ENCODE measurements at regions not wholly inside any gene's neighbourhood (a gene's known extent, or its start where the extent isn't known, plus 50 kb on each side); places are given as distances from the start of the nearest gene placed in this dataset.

- Histone ChIP-seq H3K9me3 (no peaks in the 10 kb centered on the region), H3K4me1 (no peaks in the 10 kb centered on the region), H3K4me2 (no peak overlapping the region), H3K4me3 (no peak overlapping the region), H3K27ac (no peak overlapping the region)
- DNase-seq (ENCODE audit: low read depth in 1 of 2, low spot score in 1 of 2): no peak
- CTCF ChIA-PET: no interaction called here
- no peak for ATAC-seq
- POLR2A ChIA-PET: no interaction called here
- TF ChIP-seq MAFK (IDR thresholded peaks at IDR 0.05; ENCODE audit: partially characterized antibody) (no peak), FOSB (CRISPR knock-in tag; IDR thresholded peaks at IDR 0.05) (no peak), ESRRA (IDR thresholded peaks at IDR 0.05; ENCODE audit: borderline replicate concordance, low read length) (no peak), RNF2 (IDR thresholded peaks at IDR 0.05; ENCODE audit: borderline replicate concordance, low read depth) (no peak), CBX8 (IDR thresholded peaks at IDR 0.05) (no peak), RFX5 (IDR thresholded peaks at IDR 0.05) (no peak), MAZ (IDR thresholded peaks at IDR 0.05; ENCODE audit: borderline replicate concordance, low read depth, low read length) (no peak), POLR2A (IDR thresholded peaks at IDR 0.05; ENCODE audit: low read length) (no peak), EP300 (IDR thresholded peaks at IDR 0.05) (no peak), BCL3 (IDR thresholded peaks at IDR 0.05) (no peak), SREBF2 (IDR thresholded peaks at IDR 0.05) (no peak), FOSL2 (IDR thresholded peaks at IDR 0.05) (no peak), FOSL2 (CRISPR knock-in tag; IDR thresholded peaks at IDR 0.05) (no peak), E2F6 (IDR thresholded peaks at IDR 0.05; ENCODE audit: borderline replicate concordance, low read depth) (no peak), HOXA7 (CRISPR knock-in tag; IDR thresholded peaks at IDR 0.05) (no peak), RARB (CRISPR knock-in tag; IDR thresholded peaks at IDR 0.05) (no peak), EHF (CRISPR knock-in tag; IDR thresholded peaks at IDR 0.05) (no peak)
- TF ChIP-seq, protein P1, sequence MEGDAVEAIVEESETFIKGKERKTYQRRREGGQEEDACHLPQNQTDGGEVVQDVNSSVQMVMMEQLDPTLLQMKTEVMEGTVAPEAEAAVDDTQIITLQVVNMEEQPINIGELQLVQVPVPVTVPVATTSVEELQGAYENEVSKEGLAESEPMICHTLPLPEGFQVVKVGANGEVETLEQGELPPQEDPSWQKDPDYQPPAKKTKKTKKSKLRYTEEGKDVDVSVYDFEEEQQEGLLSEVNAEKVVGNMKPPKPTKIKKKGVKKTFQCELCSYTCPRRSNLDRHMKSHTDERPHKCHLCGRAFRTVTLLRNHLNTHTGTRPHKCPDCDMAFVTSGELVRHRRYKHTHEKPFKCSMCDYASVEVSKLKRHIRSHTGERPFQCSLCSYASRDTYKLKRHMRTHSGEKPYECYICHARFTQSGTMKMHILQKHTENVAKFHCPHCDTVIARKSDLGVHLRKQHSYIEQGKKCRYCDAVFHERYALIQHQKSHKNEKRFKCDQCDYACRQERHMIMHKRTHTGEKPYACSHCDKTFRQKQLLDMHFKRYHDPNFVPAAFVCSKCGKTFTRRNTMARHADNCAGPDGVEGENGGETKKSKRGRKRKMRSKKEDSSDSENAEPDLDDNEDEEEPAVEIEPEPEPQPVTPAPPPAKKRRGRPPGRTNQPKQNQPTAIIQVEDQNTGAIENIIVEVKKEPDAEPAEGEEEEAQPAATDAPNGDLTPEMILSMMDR (IDR thresholded peaks at IDR 0.05): no peak
- TF ChIP-seq, protein P2, sequence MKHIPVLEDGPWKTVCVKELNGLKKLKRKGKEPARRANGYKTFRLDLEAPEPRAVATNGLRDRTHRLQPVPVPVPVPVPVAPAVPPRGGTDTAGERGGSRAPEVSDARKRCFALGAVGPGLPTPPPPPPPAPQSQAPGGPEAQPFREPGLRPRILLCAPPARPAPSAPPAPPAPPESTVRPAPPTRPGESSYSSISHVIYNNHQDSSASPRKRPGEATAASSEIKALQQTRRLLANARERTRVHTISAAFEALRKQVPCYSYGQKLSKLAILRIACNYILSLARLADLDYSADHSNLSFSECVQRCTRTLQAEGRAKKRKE (CRISPR knock-in tag; IDR thresholded peaks at IDR 0.05; ENCODE audit: low read depth): no peak
- TF ChIP-seq, protein P3, sequence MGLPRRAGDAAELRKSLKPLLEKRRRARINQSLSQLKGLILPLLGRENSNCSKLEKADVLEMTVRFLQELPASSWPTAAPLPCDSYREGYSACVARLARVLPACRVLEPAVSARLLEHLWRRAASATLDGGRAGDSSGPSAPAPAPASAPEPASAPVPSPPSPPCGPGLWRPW (IDR thresholded peaks at IDR 0.05): no peak
- no peak for FAIRE-seq
- 0% methylated on average over 1 of the region's 1 CpG for WGBS (ENCODE audit: missing lambda C conversion rate)
Measured at GRCh38 chrX:138484451-138484850, 227.1 kb downstream of the FGF13 start.

- no peaks in the 10 kb centered on the region for H3K9me3 ChIP-seq
- no peak overlapping the region for H3K4me3 ChIP-seq
- DNase-seq (ENCODE audit: low read depth in 1 of 2, low spot score in 1 of 2) (no peak), FAIRE-seq (no peak), ATAC-seq (no peak)
- H3K27ac ChIP-seq: no peak overlapping the region
- CTCF ChIA-PET: no interaction called here
- H3K4me1 ChIP-seq: no peaks in the 10 kb centered on the region
- POLR2A ChIA-PET: no interaction called here
- TF ChIP-seq CHD2 (IDR thresholded peaks at IDR 0.05; ENCODE audit: low read length, partially characterized antibody): no peak
- TF ChIP-seq ESRRA (IDR thresholded peaks at IDR 0.05; ENCODE audit: borderline replicate concordance, low read length): no peak
- TF ChIP-seq, protein P4, sequence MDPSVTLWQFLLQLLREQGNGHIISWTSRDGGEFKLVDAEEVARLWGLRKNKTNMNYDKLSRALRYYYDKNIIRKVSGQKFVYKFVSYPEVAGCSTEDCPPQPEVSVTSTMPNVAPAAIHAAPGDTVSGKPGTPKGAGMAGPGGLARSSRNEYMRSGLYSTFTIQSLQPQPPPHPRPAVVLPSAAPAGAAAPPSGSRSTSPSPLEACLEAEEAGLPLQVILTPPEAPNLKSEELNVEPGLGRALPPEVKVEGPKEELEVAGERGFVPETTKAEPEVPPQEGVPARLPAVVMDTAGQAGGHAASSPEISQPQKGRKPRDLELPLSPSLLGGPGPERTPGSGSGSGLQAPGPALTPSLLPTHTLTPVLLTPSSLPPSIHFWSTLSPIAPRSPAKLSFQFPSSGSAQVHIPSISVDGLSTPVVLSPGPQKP (IDR thresholded peaks at IDR 0.05; ENCODE audit: low read depth, low read length): no peak
- no peak for TF ChIP-seq EHMT2 (IDR thresholded peaks at IDR 0.05; ENCODE audit: low read depth)
- no peak for TF ChIP-seq RCOR1 (IDR thresholded peaks at IDR 0.05; ENCODE audit: low read depth, low read length)
- no peak for TF ChIP-seq MAX (IDR thresholded peaks at IDR 0.05)
- TF ChIP-seq HDAC2 (IDR thresholded peaks at IDR 0.05): no peak
- no peak for TF ChIP-seq ZC3H11A (IDR thresholded peaks at IDR 0.05)
- no peak for TF ChIP-seq MAFK (IDR thresholded peaks at IDR 0.05; ENCODE audit: partially characterized antibody)
- TF ChIP-seq KDM5A (IDR thresholded peaks at IDR 0.05): no peak
- TF ChIP-seq CHD4 (IDR thresholded peaks at IDR 0.05; ENCODE audit: borderline replicate concordance): no peak
- TF ChIP-seq SMC3 (IDR thresholded peaks at IDR 0.05): no peak
- no peak for TF ChIP-seq HMGXB4 (CRISPR knock-in tag; IDR thresholded peaks at IDR 0.05; ENCODE audit: borderline replicate concordance)
- TF ChIP-seq MAZ (IDR thresholded peaks at IDR 0.05; ENCODE audit: borderline replicate concordance, low read depth, low read length): no peak
- TF ChIP-seq NFE2L2 (conservative IDR thresholded peaks at IDR 0.05; ENCODE audit: low read length): no peak
- H3K4me2 ChIP-seq: no peak overlapping the region
- no CpG with 5 or more reads among the region's 3 CpGs for WGBS (ENCODE audit: missing lambda C conversion rate)
Measured at GRCh38 chrX:138481649-138482048, 229.9 kb downstream of the FGF13 start.
